Nephron progenitor cell (in vitro differentiated cells): ENCODE measurements at regions not wholly inside any gene's neighbourhood (a gene's known extent, or its start where the extent isn't known, plus 50 kb on each side); places are given as distances from the start of the nearest gene placed in this dataset.

Source experiments
- DNase-seq: peaks from one replicate; pipeline ENCODE4 v3.0.0; 2021
- H3K27ac Mint-ChIP-seq: 2 replicates; pipeline ENCODE4 v1.8.0; 2021; ENCODE audit warnings: mild to moderate bottlenecking, moderate library complexity, mixed read lengths
- H3K27me3 Mint-ChIP-seq: 2 replicates; pipeline ENCODE4 v1.8.0; 2021; ENCODE audit warnings: mild to moderate bottlenecking, low read depth, mixed read lengths; ENCODE audit not compliant: poor library complexity
- H3K36me3 Mint-ChIP-seq: 2 replicates; pipeline ENCODE4 v1.8.0; 2021; ENCODE audit warnings: low read depth, mixed read lengths
- H3K4me1 Mint-ChIP-seq: 2 replicates; pipeline ENCODE4 v1.8.0; 2021; ENCODE audit warnings: mixed read lengths
- H3K4me3 Mint-ChIP-seq: 2 replicates; pipeline ENCODE4 v1.8.0; 2021; ENCODE audit warnings: mild to moderate bottlenecking, moderate library complexity, mixed read lengths
- H3K9me3 Mint-ChIP-seq: 2 replicates; pipeline ENCODE4 v1.8.0; 2021; ENCODE audit warnings: mild to moderate bottlenecking, moderate library complexity, mixed read lengths
- TF ChIP-seq, protein P1 (sequence below): fragments of 200-600 bp; sonication (generic); IDR thresholded peaks from 2 replicates; pipeline ENCODE4 v1.5.0; 2021; ENCODE audit warnings: antibody characterized with exemption

- H3K36me3 Mint-ChIP-seq: no peaks in the 10 kb centered on the region
- no peak overlapping the region for H3K4me3 Mint-ChIP-seq
- H3K27ac Mint-ChIP-seq: no peak overlapping the region
- peaks cover 5% of the 10 kb centered on the region for H3K4me1 Mint-ChIP-seq
- no peak for DNase-seq
- no peaks in the 10 kb centered on the region for H3K9me3 Mint-ChIP-seq
- TF ChIP-seq, protein P1, sequence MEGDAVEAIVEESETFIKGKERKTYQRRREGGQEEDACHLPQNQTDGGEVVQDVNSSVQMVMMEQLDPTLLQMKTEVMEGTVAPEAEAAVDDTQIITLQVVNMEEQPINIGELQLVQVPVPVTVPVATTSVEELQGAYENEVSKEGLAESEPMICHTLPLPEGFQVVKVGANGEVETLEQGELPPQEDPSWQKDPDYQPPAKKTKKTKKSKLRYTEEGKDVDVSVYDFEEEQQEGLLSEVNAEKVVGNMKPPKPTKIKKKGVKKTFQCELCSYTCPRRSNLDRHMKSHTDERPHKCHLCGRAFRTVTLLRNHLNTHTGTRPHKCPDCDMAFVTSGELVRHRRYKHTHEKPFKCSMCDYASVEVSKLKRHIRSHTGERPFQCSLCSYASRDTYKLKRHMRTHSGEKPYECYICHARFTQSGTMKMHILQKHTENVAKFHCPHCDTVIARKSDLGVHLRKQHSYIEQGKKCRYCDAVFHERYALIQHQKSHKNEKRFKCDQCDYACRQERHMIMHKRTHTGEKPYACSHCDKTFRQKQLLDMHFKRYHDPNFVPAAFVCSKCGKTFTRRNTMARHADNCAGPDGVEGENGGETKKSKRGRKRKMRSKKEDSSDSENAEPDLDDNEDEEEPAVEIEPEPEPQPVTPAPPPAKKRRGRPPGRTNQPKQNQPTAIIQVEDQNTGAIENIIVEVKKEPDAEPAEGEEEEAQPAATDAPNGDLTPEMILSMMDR: no peak
- H3K27me3 Mint-ChIP-seq: peaks cover 15% of the 10 kb centered on the region
Observed at GRCh38 chr7:68313806-68314205, 1284.5 kb upstream of the AUTS2 start.

- TF ChIP-seq, protein P1: no peak
- Mint-ChIP-seq H3K4me3 (no peak overlapping the region), H3K27ac (no peak overlapping the region), H3K27me3 (peaks cover 17% of the 10 kb centered on the region), H3K9me3 (no peaks in the 10 kb centered on the region), H3K36me3 (no peaks in the 10 kb centered on the region), H3K4me1 (peaks cover 5% of the 10 kb centered on the region)
- DNase-seq: no peak
Observed at GRCh38 chr7:68314208-68314607, 1284.1 kb upstream of the AUTS2 start.

DNA sequence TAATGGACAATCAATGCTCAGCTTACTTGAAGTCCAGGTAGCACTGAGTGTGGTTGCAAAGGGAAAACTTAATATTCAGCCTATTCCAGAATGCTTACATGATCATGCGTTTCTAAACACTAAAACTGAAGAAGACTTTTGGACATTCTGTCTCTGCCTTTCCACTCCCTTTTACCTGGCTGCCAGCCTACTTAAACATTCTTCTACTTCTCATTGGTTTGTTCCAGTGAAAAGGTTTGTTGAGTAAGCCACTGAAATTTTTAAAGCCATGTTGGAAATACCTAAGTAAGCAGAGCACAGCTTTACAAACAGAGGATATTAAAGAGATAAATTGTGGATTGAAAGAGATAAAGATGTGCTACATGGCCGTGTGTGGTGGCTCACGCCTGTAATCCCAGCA lies 1280.8 kb upstream of the AUTS2 start:
- Mint-ChIP-seq H3K27ac (no peak overlapping the region), H3K27me3 (peaks cover 18% of the 10 kb centered on the region), H3K9me3 (no peaks in the 10 kb centered on the region), H3K4me1 (peaks cover 19% of the 10 kb centered on the region), H3K4me3 (no peak overlapping the region), H3K36me3 (no peaks in the 10 kb centered on the region)
- TF ChIP-seq, protein P1: no peak
- DNase-seq: no peak

DNA sequence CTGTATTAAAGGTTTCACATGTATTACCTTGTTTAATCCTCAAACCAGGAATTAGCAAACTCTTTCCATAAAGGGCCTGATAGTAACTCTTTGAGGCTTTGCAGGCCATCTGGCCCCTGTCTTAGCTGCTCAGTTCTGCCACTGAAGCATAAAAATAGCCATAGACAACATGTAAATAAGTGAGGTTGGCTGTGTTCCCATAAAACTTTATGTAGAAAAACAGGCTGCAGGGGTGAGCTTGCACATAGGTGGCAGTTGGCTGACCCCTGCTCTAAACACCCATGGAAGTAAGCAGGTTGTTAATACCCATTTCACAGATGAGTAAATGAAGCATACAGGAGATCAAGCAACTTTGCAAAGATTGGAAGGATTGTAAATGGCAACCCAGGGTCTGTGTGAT lies 1279.2 kb upstream of the AUTS2 start:
- no peaks in the 10 kb centered on the region for H3K9me3 Mint-ChIP-seq
- peaks cover 14% of the 10 kb centered on the region for H3K27me3 Mint-ChIP-seq
- H3K36me3 Mint-ChIP-seq: no peaks in the 10 kb centered on the region
- DNase-seq: no peak
- no peak overlapping the region for H3K4me3 Mint-ChIP-seq
- TF ChIP-seq, protein P1: no peak
- H3K27ac Mint-ChIP-seq: no peak overlapping the region
- peaks cover 16% of the 10 kb centered on the region for H3K4me1 Mint-ChIP-seq

GRCh38 chr7:68321076-68321639 lies 1277.1 kb upstream of the AUTS2 start:
- Mint-ChIP-seq H3K36me3 (no peaks in the 10 kb centered on the region), H3K9me3 (peaks cover 2% of the 10 kb centered on the region), H3K27ac (peak overlapping the region; percentile 76), H3K27me3 (peaks cover 10% of the 10 kb centered on the region), H3K4me3 (no peak overlapping the region), H3K4me1 (peaks cover 14% of the 10 kb centered on the region)
- no peak for DNase-seq
- TF ChIP-seq, protein P1: no peak

GRCh38 chr7:68321776-68322496 lies 1276.3 kb upstream of the AUTS2 start:
- TF ChIP-seq, protein P1: no peak
- H3K9me3 Mint-ChIP-seq: peaks cover 10% of the 10 kb centered on the region
- no peaks in the 10 kb centered on the region for H3K36me3 Mint-ChIP-seq
- peaks cover 10% of the 10 kb centered on the region for H3K27me3 Mint-ChIP-seq
- no peak for DNase-seq
- no peak overlapping the region for H3K4me3 Mint-ChIP-seq
- H3K27ac Mint-ChIP-seq: peak overlapping the region; percentile 76
- H3K4me1 Mint-ChIP-seq: peaks cover 14% of the 10 kb centered on the region
